22Rv1 (cell line): ENCODE measurements at regions not wholly inside any gene's neighbourhood (a gene's known extent, or its start where the extent isn't known, plus 50 kb on each side); places are given as distances from the start of the nearest gene placed in this dataset.

ENCODE experiments used
- CTCF ChIP-seq: fragments of 450-650 bp; IDR thresholded peaks from 2 replicates; pipeline ENCODE4 v1.5.1; 2017; ENCODE audit warnings: mild to moderate bottlenecking
- ZFX ChIP-seq: fragments of 450-650 bp; IDR thresholded peaks from 2 replicates; pipeline ENCODE4 v1.6.1; 2017; ENCODE audit warnings: antibody characterized with exemption, borderline replicate concordance

- no peak for TF ChIP-seq CTCF
- TF ChIP-seq ZFX = no peak
These were observed 1069.9 kb upstream of the CHAC2 start for GRCh38 chr2:52697690-52698089.
